Skeletal muscle tissue (tissue), 3 donors: ENCODE measurements at regions not wholly inside any gene's neighbourhood (a gene's known extent, or its start where the extent isn't known, plus 50 kb on each side); places are given as distances from the start of the nearest gene placed in this dataset.
A peak's percentile ranks its signal among the peaks of the same experiment; 100 is the strongest.

Source experiments
- H3K27ac ChIP-seq: one replicate; pipeline ENCODE4 v1.7.0; 2013; ENCODE audit warnings: mild to moderate bottlenecking, low read depth, low read length, inconsistent platforms
- H3K27me3 ChIP-seq, 3 donors: one replicate each; pipeline ENCODE4 v1.7.0; 2013; ENCODE audit warnings: low read length in 3 of 3; ENCODE audit not compliant: control insufficient read depth in 3 of 3, insufficient read depth in 3 of 3
- H3K36me3 ChIP-seq, 3 donors: one replicate each; pipeline ENCODE4 v1.7.0; 2013; ENCODE audit warnings: low read length in 3 of 3; ENCODE audit not compliant: control insufficient read depth in 3 of 3, insufficient read depth in 3 of 3
- H3K4me1 ChIP-seq, 3 donors: one replicate each; pipeline ENCODE4 v1.7.0; 2013; ENCODE audit warnings: low read length in 3 of 3, mild to moderate bottlenecking in 3 of 3; ENCODE audit not compliant: control insufficient read depth in 3 of 3, insufficient read depth in 3 of 3
- H3K4me3 ChIP-seq, 3 donors: one replicate each; pipeline ENCODE4 v1.7.0; 2013; ENCODE audit warnings: low read length in 3 of 3
- H3K9ac ChIP-seq, 3 donors: one replicate each; pipeline ENCODE4 v1.7.0; 2013; ENCODE audit warnings: low read length in 3 of 3, mild to moderate bottlenecking in 3 of 3, moderate library complexity in 2 of 3, low read depth in 1 of 3
- H3K9me3 ChIP-seq, 3 donors: one replicate each; pipeline ENCODE4 v1.7.0; 2013; ENCODE audit warnings: low read length in 3 of 3; ENCODE audit not compliant: control insufficient read depth in 3 of 3
- donor health status: Osteomylitis.

DNA sequence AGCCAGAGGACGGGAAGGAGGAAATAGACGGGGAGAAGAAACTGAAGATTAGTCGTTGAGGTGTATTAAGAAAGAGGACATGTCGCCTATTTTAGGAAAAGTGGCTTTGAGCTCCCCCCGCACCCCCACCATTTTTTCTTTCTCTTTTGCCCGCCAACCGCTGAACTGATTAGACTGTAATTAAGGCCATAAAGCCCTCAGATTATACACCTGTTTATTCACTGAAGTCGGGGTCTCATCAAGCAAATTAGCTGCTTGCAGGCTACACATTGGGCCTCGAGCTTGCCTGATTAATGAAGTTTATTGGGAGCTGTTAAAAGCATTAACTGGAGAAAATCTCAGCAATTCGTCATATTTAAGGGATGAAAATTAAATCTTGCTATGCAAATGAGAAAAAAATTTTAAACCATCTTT lies 119.4 kb upstream of the RRP15 start:
- no peak overlapping the region for H3K27ac ChIP-seq
- peak overlapping the region; percentile 60 to 81 (median 77) for H3K4me3 ChIP-seq
- H3K4me1 ChIP-seq, result peaks cover 8 to 14% (median 10%) of the 10 kb centered on the region in 3 donors
- peaks cover 34 to 61% (median 42%) of the 10 kb centered on the region in 3 donors for H3K27me3 ChIP-seq
- H3K36me3 ChIP-seq, result no peaks in the 10 kb centered on the region
- H3K9ac ChIP-seq, result peak overlapping the region in 2 of 3 donors; percentile 42 to 84
- H3K9me3 ChIP-seq, result no peaks in the 10 kb centered on the region

DNA sequence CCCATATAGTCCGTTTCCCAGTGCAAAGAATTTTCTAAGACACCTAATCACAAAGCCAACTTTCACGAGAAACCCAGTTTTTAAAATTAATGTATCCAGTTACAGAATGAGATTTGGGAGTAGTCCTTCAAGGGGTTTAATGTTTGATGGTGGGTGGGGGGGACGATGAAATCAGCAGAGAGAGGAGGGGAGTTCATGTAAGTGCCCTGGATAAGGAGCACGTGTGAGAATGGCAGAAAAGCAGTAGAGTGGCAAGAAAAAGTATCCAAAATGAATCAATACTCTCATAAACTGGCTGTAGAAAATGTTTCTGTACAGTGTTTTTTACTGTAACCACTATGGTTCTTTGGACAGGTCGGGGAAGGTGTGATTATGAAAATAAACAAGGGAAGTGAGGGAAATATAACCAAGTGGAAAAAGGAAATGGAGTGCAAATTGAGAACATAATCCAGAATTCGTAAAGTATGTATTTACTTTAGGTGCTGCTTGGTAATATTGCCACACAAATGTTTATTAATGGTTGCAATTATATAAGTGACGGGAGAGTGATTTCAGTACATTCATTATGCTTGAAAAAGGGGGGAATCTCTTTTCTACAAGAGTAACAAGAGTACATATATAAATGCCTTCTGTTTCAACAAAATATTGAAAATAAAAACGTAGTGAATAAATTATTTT lies 118.7 kb upstream of the RRP15 start:
- no peak overlapping the region for H3K9ac ChIP-seq
- H3K9me3 ChIP-seq, result no peaks in the 10 kb centered on the region
- peaks cover 8 to 14% (median 10%) of the 10 kb centered on the region in 3 donors for H3K4me1 ChIP-seq
- peaks cover 33 to 61% (median 42%) of the 10 kb centered on the region in 3 donors for H3K27me3 ChIP-seq
- no peaks in the 10 kb centered on the region for H3K36me3 ChIP-seq
- no peak overlapping the region for H3K27ac ChIP-seq
- H3K4me3 ChIP-seq, result no peak overlapping the region

DNA sequence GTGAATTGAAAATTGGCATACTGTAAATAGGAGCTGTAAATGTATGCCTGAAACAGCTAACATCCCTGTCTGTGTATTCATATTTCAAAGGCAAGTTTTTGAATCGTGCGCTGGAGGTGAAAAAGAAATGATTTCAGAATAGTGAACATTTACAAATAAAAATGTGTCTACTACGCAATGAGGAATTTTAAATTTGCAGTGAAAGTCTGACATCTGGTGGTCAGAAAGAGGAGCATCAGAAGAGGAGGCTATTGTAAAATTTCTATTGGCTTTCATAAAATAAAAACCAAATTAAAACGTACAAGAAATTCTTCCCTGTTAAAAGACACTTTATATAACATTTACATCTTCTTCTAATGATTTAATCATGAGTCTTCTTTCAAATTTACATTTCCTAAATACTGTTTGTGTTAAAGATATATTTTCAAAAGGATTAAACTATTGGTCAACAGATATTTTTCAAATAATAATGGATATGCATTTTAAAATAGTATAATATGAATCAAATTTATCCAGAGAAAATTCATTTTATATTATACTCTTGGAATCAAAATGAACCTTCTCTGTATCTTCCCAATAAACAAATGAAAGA lies 113.7 kb upstream of the RRP15 start:
- Histone ChIP-seq H3K36me3 (no peaks in the 10 kb centered on the region), H3K27me3 (peaks cover 3 to 22% (median 8%) of the 10 kb centered on the region in 3 donors), H3K27ac (no peak overlapping the region), H3K4me3 (no peak overlapping the region), H3K9ac (no peak overlapping the region), H3K9me3 (no peaks in the 10 kb centered on the region), H3K4me1 (no peaks in the 10 kb centered on the region)

DNA sequence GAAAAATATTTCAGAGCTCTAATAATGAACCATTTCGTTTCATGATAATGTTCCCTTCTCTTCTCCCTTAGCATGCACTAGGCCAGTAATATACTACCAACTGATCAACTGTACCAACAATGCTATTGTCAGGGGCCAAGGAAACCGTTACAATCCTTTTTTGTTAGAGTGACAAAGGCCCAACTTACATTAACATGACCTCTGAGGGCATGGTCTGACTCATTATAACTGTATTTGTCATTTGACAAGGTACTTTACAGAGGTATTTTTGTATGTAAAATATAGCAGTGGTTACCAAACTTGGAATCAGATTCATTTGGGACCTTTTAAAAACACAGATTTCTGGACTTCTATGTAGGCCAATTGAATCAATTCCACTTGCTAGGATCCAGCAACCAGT lies 102.6 kb upstream of the RRP15 start:
- H3K27ac ChIP-seq, result no peak overlapping the region
- no peaks in the 10 kb centered on the region for H3K4me1 ChIP-seq
- no peaks in the 10 kb centered on the region for H3K9me3 ChIP-seq
- no peaks in the 10 kb centered on the region for H3K27me3 ChIP-seq
- H3K36me3 ChIP-seq, result no peaks in the 10 kb centered on the region
- H3K9ac ChIP-seq, result no peak overlapping the region
- no peak overlapping the region for H3K4me3 ChIP-seq

DNA sequence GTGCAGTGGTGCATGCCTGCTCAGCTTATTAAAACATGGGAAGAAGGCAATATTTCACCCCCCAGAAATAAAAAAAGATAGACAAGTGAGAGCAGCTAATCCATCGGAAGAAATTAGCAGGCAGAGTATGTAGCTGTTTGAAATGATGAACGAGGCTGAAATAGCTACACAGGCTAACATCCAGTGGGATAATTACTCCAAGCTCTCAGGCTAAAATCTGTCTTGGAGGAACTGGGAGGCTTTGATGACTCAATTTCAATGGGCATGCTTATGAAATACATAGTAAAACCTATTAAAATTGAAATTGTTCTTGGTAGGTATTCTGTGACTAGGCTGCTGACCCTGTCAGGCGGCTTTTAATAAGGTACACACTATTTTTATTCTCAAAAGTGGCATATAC lies 84.1 kb upstream of the RRP15 start:
- Histone ChIP-seq H3K27ac (no peak overlapping the region), H3K4me3 (no peak overlapping the region), H3K27me3 (no peaks in the 10 kb centered on the region), H3K9ac (no peak overlapping the region), H3K9me3 (no peaks in the 10 kb centered on the region), H3K36me3 (no peaks in the 10 kb centered on the region), H3K4me1 (no peaks in the 10 kb centered on the region)

DNA sequence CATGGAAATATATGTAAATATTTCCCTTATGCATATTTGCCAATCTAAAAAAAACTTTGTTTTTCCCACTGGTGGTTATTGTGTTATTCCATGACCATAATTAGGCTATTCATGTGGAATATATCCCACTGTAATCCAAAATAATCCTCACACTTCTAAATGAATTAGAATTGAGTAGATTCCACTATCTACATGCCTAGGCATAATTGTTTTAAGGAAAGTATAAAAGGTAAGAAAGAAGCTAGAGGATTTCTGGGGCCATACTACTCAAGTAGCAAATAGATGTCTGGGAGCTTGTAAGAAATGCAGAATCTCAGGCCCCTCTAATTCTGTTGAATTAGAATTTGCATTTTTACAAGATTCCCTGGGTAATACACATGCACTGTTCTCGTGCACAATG lies 83.5 kb upstream of the RRP15 start:
- Histone ChIP-seq H3K27ac (no peak overlapping the region), H3K36me3 (no peaks in the 10 kb centered on the region), H3K4me1 (no peaks in the 10 kb centered on the region), H3K27me3 (no peaks in the 10 kb centered on the region), H3K9me3 (no peaks in the 10 kb centered on the region), H3K4me3 (no peak overlapping the region), H3K9ac (no peak overlapping the region)

DNA sequence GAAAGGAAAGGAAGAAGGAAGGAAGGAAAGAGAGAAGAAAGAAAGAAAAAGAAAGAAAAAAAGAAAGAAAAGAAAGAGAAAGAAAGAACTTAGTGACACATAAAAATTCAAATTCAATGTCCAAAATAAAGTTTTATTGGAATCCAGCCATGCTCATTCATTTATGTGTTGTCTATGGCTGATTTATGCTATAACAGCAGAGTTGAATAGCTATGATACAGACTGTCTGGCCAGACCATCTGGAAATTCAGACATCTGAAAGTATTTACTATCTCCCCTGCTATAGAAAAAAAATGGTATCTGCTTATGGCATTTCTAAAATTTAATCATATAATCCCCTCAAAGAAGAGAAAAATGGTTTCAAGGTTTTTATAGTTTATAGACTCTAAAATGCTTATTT lies 79.4 kb upstream of the RRP15 start:
- no peaks in the 10 kb centered on the region for H3K4me1 ChIP-seq
- no peak overlapping the region for H3K27ac ChIP-seq
- no peak overlapping the region for H3K4me3 ChIP-seq
- no peak overlapping the region for H3K9ac ChIP-seq
- H3K36me3 ChIP-seq, result no peaks in the 10 kb centered on the region
- no peaks in the 10 kb centered on the region for H3K9me3 ChIP-seq
- H3K27me3 ChIP-seq, result no peaks in the 10 kb centered on the region

DNA sequence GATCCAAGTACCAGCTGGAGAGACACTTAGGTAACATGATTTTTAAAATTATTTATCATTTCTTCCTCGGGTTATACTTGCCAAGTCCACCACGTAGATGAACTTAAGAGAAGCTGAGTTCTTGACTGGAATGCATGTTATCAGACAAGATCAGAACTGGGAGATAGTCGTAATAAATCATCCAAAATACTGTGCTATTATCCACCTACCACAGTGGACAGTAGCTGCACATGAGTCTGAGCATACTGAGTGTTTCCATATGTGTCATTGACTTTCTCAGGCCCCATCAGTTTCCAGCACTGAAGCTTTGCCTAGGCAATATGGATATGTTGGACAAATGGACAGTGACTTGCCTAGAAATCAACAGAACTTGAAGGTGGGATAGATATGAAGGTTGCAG lies 77.9 kb upstream of the RRP15 start:
- Histone ChIP-seq H3K9me3 (no peaks in the 10 kb centered on the region), H3K27me3 (no peaks in the 10 kb centered on the region), H3K4me1 (no peaks in the 10 kb centered on the region), H3K27ac (no peak overlapping the region), H3K9ac (no peak overlapping the region), H3K36me3 (no peaks in the 10 kb centered on the region), H3K4me3 (no peak overlapping the region)

DNA sequence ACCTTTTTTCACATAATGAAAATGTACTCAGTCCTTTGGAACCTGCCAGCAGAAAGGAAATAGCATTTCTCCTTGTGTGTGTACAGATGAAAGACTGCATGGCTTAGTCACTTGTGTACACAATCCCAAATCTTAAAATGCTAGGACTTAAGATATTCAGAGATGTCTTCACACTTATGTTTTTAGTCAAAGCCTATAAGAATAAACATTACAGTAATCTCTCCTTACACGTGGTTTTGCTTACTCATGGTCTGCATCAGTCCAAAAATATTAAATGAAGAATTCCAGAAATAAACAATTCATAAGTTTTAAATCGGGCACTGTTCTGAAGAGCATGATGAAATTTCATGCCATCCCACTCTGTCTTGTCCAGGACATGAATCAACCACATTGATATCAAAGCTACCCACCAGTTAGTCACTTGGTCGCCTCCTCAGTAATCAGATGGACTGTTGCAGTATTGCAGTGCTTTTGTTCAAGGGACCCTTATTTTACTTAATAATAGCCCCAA lies 75.7 kb upstream of the RRP15 start:
- H3K27ac ChIP-seq, result no peak overlapping the region
- no peaks in the 10 kb centered on the region for H3K36me3 ChIP-seq
- H3K9me3 ChIP-seq, result no peaks in the 10 kb centered on the region
- no peaks in the 10 kb centered on the region for H3K4me1 ChIP-seq
- H3K27me3 ChIP-seq, result peaks cover 0 to 4% (median 0%) of the 10 kb centered on the region in 3 donors
- H3K9ac ChIP-seq, result no peak overlapping the region
- no peak overlapping the region for H3K4me3 ChIP-seq

DNA sequence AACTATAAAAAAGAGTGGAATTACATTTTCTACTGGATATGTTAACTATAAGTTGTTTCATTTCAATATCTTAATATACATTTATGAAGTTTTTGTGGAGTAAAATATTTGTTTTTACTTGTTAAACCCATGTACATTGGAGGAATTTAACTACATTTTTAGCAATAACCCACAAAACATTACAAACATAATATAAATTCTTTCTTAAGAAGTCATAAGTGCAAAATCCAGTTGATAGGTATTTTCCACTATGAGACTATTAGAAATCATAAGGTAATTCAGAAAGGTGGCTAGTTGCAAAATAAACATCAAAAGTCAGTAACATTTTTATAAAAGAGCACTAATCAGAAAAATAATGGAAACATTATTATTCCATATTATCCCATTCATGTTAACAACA lies 73.9 kb upstream of the RRP15 start:
- H3K36me3 ChIP-seq, result no peaks in the 10 kb centered on the region
- no peak overlapping the region for H3K9ac ChIP-seq
- peaks cover 0 to 4% (median 0%) of the 10 kb centered on the region in 3 donors for H3K27me3 ChIP-seq
- no peak overlapping the region for H3K4me3 ChIP-seq
- no peaks in the 10 kb centered on the region for H3K4me1 ChIP-seq
- H3K27ac ChIP-seq, result no peak overlapping the region
- H3K9me3 ChIP-seq, result no peaks in the 10 kb centered on the region
